Transverse colon (tissue), 4 donors: ENCODE measurements at regions not wholly inside any gene's neighbourhood (a gene's known extent, or its start where the extent isn't known, plus 50 kb on each side); places are given as distances from the start of the nearest gene placed in this dataset.

Experiments used
- EP300 ChIP-seq: sonication (generic); formaldehyde crosslinking; IDR thresholded peaks from one replicate; pipeline ENCODE4 v1.6.1; 2017; ENCODE audit warnings: antibody characterized with exemption, low read depth
- POLR2A ChIP-seq: fragments of 450-650 bp; IDR thresholded peaks from one replicate; pipeline ENCODE4 v1.6.1; 2016; ENCODE audit warnings: antibody characterized with exemption, mild to moderate bottlenecking, moderate library complexity
- POLR2AphosphoS5 ChIP-seq, 3 donors: sonication (generic); formaldehyde crosslinking; IDR thresholded peaks; one replicate each; pipeline ENCODE4 v1.6.1; 2016; ENCODE audit warnings: antibody characterized with exemption in 3 of 3
- TF ChIP-seq, protein P1 (sequence below), 5 experiments: fragments of 200-600 bp in 3 of 5; fragments of 450-650 bp in 2 of 5; sonication (generic) in 3 of 5; IDR thresholded peaks; 1 replicate in 2 of 5; 2 replicates in 3 of 5; pipeline ENCODE4 v1.5.1; 2016 to 2017; ENCODE audit warnings: antibody characterized with exemption in 5 of 5, inconsistent platforms in 3 of 5, mild to moderate bottlenecking in 2 of 5, moderate library complexity in 1 of 5

DNA sequence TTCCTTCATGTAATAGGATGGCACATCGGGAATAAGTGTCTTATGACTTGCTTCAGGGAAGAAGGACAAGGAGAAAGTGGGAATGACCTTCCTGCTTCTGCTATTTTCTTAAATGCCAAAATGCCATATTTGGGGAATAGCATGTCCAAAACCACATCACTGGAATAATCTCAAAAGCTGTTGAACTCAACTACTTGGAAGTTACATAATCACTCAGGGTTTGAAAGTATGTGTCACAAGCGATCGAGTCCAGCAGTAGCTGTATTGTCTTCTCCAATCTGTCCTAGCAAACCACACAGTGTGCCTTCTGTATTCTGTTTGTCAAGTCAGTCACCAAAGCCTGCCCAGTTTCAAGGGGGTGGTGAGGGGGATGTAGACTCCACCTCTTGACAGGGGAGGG, 58.3 kb upstream of the GADL1 start:
- TF ChIP-seq, protein P1, sequence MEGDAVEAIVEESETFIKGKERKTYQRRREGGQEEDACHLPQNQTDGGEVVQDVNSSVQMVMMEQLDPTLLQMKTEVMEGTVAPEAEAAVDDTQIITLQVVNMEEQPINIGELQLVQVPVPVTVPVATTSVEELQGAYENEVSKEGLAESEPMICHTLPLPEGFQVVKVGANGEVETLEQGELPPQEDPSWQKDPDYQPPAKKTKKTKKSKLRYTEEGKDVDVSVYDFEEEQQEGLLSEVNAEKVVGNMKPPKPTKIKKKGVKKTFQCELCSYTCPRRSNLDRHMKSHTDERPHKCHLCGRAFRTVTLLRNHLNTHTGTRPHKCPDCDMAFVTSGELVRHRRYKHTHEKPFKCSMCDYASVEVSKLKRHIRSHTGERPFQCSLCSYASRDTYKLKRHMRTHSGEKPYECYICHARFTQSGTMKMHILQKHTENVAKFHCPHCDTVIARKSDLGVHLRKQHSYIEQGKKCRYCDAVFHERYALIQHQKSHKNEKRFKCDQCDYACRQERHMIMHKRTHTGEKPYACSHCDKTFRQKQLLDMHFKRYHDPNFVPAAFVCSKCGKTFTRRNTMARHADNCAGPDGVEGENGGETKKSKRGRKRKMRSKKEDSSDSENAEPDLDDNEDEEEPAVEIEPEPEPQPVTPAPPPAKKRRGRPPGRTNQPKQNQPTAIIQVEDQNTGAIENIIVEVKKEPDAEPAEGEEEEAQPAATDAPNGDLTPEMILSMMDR (IDR thresholded peaks at IDR 0.05) = no peak
- TF ChIP-seq POLR2A = no peak
- no peak for TF ChIP-seq POLR2AphosphoS5 (IDR thresholded peaks at IDR 0.05)
- no peak for TF ChIP-seq EP300
